ENCODE measurements at regions not wholly inside any gene's neighbourhood (a gene's known extent, or its start where the extent isn't known, plus 50 kb on each side); places are given as distances from the start of the nearest gene placed in this dataset.

DNA sequence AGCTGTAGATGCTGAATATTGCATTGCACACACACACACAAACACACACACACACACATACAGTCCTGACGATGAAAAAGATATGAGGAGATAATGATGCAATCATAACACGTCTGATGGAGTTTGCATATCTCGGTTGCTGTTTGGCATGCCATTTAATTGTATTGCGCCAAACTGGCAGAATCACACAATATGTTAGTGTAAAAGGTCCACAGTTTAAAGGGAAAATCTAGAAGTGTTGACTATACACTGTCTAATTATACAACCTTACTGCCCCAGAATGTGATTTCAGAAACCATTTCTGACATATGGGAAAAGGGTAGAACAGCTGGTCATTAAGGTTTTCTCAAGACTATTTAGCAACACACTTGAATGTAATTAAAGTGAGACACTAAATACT, 123.7 kb upstream of the PROX1 start:
- intact Hi-C loops (cut with DNase I) = no loop called here
- Histone ChIP-seq H3K4me1 (no peaks in the 10 kb centered on the region), H3K4me3 (no peak overlapping the region), H3K36me3 (no peaks in the 10 kb centered on the region), H3K9me3 (no peaks in the 10 kb centered on the region), H3K27me3 (peaks cover 0 to 7% (median 0%) of the 10 kb centered on the region in 7 donors), H3K27ac (no peak overlapping the region)
- DNase-seq = no peak
- TF ChIP-seq CTCF (IDR thresholded peaks at IDR 0.05) = no peak
- ATAC-seq = no peak
- 72 to 74% methylated on average over 4 of the region's 4 CpGs for WGBS, 2 donors

- no peak for ATAC-seq
Measured at GRCh38 chr1:213868482-213868881, 119.3 kb upstream of the PROX1 start.

GRCh38 chr1:213871179-213871578, 116.6 kb upstream of the PROX1 start:
- intact Hi-C loops (cut with DNase I) = no loop called here
- H3K27ac ChIP-seq = no peak overlapping the region
- ATAC-seq (no peak), DNase-seq (no peak)
- no peaks in the 10 kb centered on the region for H3K9me3 ChIP-seq
- no peaks in the 10 kb centered on the region for H3K36me3 ChIP-seq
- 92 to 93% methylated on average over 4 of the region's 4 CpGs for WGBS, 2 donors
- H3K27me3 ChIP-seq = peaks cover 0 to 4% (median 0%) of the 10 kb centered on the region in 7 donors
- TF ChIP-seq CTCF (IDR thresholded peaks at IDR 0.05) = no peak
- no peak overlapping the region for H3K4me3 ChIP-seq
- no peaks in the 10 kb centered on the region for H3K4me1 ChIP-seq

More at GRCh38 chr1:213868482-213868881, 119.3 kb upstream of the PROX1 start:
- 94 to 100% methylated on average over 2 of the region's 2 CpGs for WGBS, 2 donors
- Histone ChIP-seq H3K4me1 (no peaks in the 10 kb centered on the region), H3K9me3 (no peaks in the 10 kb centered on the region), H3K27ac (no peak overlapping the region), H3K4me3 (no peak overlapping the region), H3K36me3 (no peaks in the 10 kb centered on the region), H3K27me3 (peaks cover 0 to 7% (median 0%) of the 10 kb centered on the region in 7 donors)
- intact Hi-C loops (cut with DNase I) = no loop called here
- no peak for TF ChIP-seq CTCF (IDR thresholded peaks at IDR 0.05)
- DNase-seq = no peak

GRCh38 chr1:213874789-213875188, 113.0 kb upstream of the PROX1 start:
- DNase-seq = no peak
- no peak for ATAC-seq
- Histone ChIP-seq H3K27me3 (no peaks in the 10 kb centered on the region), H3K9me3 (no peaks in the 10 kb centered on the region), H3K27ac (no peak overlapping the region), H3K36me3 (no peaks in the 10 kb centered on the region), H3K4me1 (no peaks in the 10 kb centered on the region), H3K4me3 (no peak overlapping the region)
- intact Hi-C loops (cut with DNase I) = no loop called here
- TF ChIP-seq CTCF (IDR thresholded peaks at IDR 0.05) = no peak
- 67 to 71% methylated on average over 7 of the region's 7 CpGs for WGBS, 2 donors

- DNase-seq = no peak
- no peaks in the 10 kb centered on the region for H3K27me3 ChIP-seq
- TF ChIP-seq CTCF (IDR thresholded peaks at IDR 0.05) = no peak
- no peak for ATAC-seq
- no peak overlapping the region for H3K4me3 ChIP-seq
- H3K27ac ChIP-seq = no peak overlapping the region
- intact Hi-C loops (cut with DNase I) = no loop called here
- no peaks in the 10 kb centered on the region for H3K36me3 ChIP-seq
- no peaks in the 10 kb centered on the region for H3K9me3 ChIP-seq
- no peaks in the 10 kb centered on the region for H3K4me1 ChIP-seq
Measured at GRCh38 chr1:213876531-213876930, 111.2 kb upstream of the PROX1 start.
